SH-SY5Y (cell line): ENCODE measurements at regions not wholly inside any gene's neighbourhood (a gene's known extent, or its start where the extent isn't known, plus 50 kb on each side); places are given as distances from the start of the nearest gene placed in this dataset.

Experiments
- GATA2 ChIP-seq: IDR thresholded peaks from 2 replicates; pipeline ENCODE4 v1.6.1; 2011; ENCODE audit warnings: mild to moderate bottlenecking, low read depth, low read length
- GATA3 ChIP-seq: IDR thresholded peaks from 2 replicates; pipeline ENCODE4 v1.6.1; 2011; ENCODE audit warnings: low read depth, mild to moderate bottlenecking, low read length, moderate library complexity

- TF ChIP-seq GATA2 (no peak), GATA3 (no peak)
Measured at GRCh38 chr3:10758304-10759037, 57.6 kb upstream of the SLC6A11 start.
